Sciatic nerve (tissue), 2 donors: ENCODE measurements at regions not wholly inside any gene's neighbourhood (a gene's known extent, or its start where the extent isn't known, plus 50 kb on each side); places are given as distances from the start of the nearest gene placed in this dataset.

Experiments used
- ATAC-seq: fragments of 200-7000 bp; cut with Tn5 transposase; one replicate; pipeline ENCODE4 v1.9.1; 2020; ENCODE audit warnings: mild to moderate bottlenecking, moderate library complexity
- DNase-seq: peaks from one replicate; pipeline ENCODE4 v3.0.0-alpha.2; 2020; ENCODE audit warnings: low spot score
- intact Hi-C: fragments of 100-400 bp; cut with DNase I; formaldehyde crosslinking; loops from one replicate; pipeline ENCODE4 v1.14.2; 2022
- donor health status: DM: no; HTN: no; CAD: no.
- donor health status: DM: no; HTN: no; CAD: no.

- intact Hi-C loops: no loop called here
- ATAC-seq: no peak
- DNase-seq: no peak
Measured at GRCh38 chr14:38336298-38336697, 80.4 kb upstream of the CLEC14A start.

- ATAC-seq (no peak), DNase-seq (no peak)
- intact Hi-C loops: no loop called here
Measured at GRCh38 chr14:38330275-38330674, 74.4 kb upstream of the CLEC14A start.

GRCh38 chr14:38329246-38329645, 73.4 kb upstream of the CLEC14A start:
- no peak for ATAC-seq
- intact Hi-C loops: no loop called here
- no peak for DNase-seq

GRCh38 chr14:38316922-38317321, 61.0 kb upstream of the CLEC14A start:
- ATAC-seq (no peak), DNase-seq (no peak)
- intact Hi-C loops: no loop called here

GRCh38 chr14:38311655-38312054, 55.8 kb upstream of the CLEC14A start:
- intact Hi-C loops: no loop called here
- DNase-seq (no peak), ATAC-seq (no peak)

GRCh38 chr14:38310420-38310995, 54.6 kb upstream of the CLEC14A start:
- ATAC-seq: no peak
- no peak for DNase-seq
- intact Hi-C loops: no loop called here

- intact Hi-C loops: no loop called here
- no peak for DNase-seq
- ATAC-seq: no peak
Measured at GRCh38 chr14:38309522-38310277, 53.8 kb upstream of the CLEC14A start.
